HCT116 (cell line): ENCODE measurements at regions not wholly inside any gene's neighbourhood (a gene's known extent, or its start where the extent isn't known, plus 50 kb on each side); places are given as distances from the start of the nearest gene placed in this dataset.

Experiments used
- CTCF ChIP-seq, 3 experiments: fragments of 200-600 bp in 1 of 3; sonication (generic) in 1 of 3; IDR thresholded peaks in 2 of 3; conservative IDR thresholded peaks in 1 of 3; 2 replicates each; pipeline ENCODE4 v1.5.1; 2012 to 2017; ENCODE audit warnings: low read depth in 2 of 3, low read length in 2 of 3, antibody characterized with exemption in 1 of 3, borderline replicate concordance in 1 of 3, control low read depth in 1 of 3, mild to moderate bottlenecking in 1 of 3, mixed read lengths in 1 of 3, mixed run types in 1 of 3, moderate library complexity in 1 of 3; ENCODE audit not compliant: insufficient read depth in 1 of 3
- EZH2 ChIP-seq: fragments of 200-600 bp; sonication (generic); IDR thresholded peaks from 2 replicates; pipeline ENCODE4 v1.6.1; 2017; ENCODE audit warnings: antibody characterized with exemption, mixed run types
- POLR2A ChIP-seq: IDR thresholded peaks from 2 replicates; pipeline ENCODE4 v1.7.0; 2011; ENCODE audit warnings: borderline replicate concordance; ENCODE audit not compliant: insufficient read depth, insufficient read length; ENCODE audit errors: extremely low read depth
- POLR2AphosphoS5 ChIP-seq: IDR thresholded peaks from 2 replicates; pipeline ENCODE4 v1.6.1; 2011; ENCODE audit warnings: mild to moderate bottlenecking, low read depth, low read length, moderate library complexity

- TF ChIP-seq CTCF (IDR thresholded peaks at IDR 0.05 in 2 of 3, conservative IDR thresholded peaks at IDR 0.05 in 1 of 3; ENCODE audit: borderline replicate concordance in 1 of 3, insufficient read depth in 1 of 3, low read depth in 2 of 3, low read length in 2 of 3) (no peak), POLR2AphosphoS5 (no peak), EZH2 (no peak), POLR2A (no peak)
Observed at GRCh38 chr2:59254279-59254678, 1013.2 kb upstream of the FANCL start.
